HG02759 (cell line): ENCODE measurements at regions not wholly inside any gene's neighbourhood (a gene's known extent, or its start where the extent isn't known, plus 50 kb on each side); places are given as distances from the start of the nearest gene placed in this dataset.
"Not testable (repeated sequence)": the region's sequence is repeated elsewhere in the genome, so short reads cannot be mapped to it uniquely, and the experiment has no call there.

Experiments used
- ATAC-seq: cut with Tn5 transposase; IDR thresholded peaks from one replicate; pipeline ENCODE4 v1.9.1; 2021; ENCODE audit warnings: mild to moderate bottlenecking, moderate library complexity; ENCODE audit not compliant: unreplicated experiment

DNA sequence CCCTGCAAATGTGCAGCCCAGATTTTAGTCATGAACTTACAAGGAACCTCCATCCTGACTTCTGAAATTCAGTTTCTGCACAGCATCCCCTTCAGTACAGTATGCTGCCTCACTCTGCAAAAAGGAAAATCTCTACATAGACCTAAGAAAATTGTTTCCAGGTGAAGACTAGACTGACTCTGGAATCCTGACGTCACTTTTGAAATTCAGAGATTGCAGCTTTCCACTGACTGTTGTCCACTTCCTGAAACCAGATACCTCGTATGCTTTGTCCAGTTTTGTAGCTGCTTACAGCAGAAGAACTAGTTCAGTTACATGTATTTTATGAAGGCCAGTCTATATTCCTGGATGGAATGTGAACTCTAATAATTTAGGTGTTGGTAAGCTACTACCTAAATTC lies 629.3 kb upstream of the ST8SIA4 start:
- ATAC-seq = no peak

DNA sequence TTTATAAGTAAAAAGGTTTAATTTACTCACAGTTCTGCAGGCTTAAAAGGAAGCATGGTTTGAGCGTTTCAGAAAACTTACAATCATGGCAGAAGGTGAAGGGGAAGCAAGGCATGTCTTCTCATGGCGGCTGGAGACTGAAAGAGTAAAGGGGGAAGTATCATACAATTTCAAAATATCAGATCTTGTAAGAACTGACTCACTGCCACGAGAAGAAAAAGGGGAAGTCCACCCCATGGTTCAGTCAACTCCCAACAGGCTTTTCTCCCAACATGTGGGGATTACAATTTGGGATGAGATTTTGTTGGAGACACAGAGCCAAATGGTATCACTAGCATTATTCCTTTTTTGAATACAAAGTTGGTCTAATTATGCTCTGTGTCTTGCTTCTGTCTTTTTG lies 627.9 kb upstream of the ST8SIA4 start:
- no peak for ATAC-seq

DNA sequence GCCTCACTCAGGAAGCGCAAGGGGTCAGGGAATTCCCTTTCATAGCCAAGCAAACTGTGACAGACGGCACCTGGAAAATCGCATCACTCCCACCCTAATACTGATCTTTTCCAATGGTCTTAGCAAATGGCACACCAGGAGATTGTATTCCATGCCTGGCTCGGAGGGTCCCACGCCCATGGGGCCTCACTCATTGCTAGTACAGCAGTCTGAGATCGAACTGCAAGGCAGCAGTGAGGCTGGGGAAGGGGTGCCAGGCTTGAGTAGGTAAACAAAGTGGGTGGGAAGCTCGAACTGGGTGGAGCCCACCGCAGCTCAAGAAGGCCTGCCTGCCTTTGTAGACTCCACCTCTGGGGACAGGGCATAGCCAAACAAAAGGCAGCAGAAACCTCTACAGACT lies 626.0 kb upstream of the ST8SIA4 start:
- ATAC-seq = not testable (repeated sequence)

DNA sequence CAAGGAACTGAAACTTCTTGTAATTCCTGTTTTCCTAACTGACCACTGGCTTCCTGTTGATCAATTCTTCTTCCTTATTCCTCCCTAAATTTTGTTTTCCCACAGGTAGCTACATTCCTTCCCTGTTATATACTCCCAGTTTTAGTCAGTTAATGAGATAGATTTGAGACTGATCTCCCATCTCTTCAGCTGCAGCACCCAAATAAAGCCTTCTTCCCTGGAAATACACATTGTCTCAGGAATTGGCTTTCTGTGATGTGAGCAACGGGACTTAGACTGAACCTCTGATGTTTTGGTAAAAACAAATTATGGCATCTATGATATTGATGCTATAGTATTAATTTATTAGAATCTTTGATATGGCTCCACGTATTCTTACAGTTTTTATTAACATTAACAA lies 617.3 kb upstream of the ST8SIA4 start:
- ATAC-seq = no peak

DNA sequence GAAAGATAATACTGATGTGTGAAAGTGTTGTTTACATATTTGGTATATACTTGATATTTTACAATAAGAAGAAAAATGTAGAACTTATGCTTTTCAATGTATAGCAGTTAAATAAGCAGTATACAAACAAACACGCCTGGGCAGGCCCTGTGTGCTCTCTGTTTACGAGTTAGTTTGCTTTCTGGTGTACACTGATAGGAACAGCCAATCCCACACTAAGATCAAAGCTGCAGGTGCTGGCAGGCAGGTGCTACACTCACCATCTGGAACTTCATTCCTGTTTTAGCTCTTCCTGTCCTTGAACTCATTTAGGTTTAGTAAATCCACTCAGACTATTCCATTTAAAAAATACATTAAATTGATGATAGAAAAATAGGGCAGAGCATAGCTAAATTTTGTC lies 614.7 kb upstream of the ST8SIA4 start:
- ATAC-seq = no peak

DNA sequence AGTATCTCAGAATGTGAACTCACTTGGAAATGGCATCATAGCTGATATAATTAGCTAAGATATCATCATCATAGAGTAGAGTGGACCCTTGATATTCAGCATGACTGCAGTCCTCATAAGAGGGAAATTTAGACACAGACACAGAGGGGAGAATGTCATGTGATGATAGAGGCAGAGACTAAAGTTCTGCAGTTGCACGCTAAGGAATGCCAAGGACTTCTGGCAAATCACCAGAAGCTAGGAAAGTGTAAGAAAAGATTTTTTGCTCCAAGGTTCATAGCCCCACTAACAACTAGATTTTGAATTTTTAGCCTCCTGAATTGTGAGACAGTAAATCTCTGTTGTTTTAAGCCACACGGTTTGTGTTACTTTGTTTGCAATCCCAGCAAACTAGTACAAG lies 612.6 kb upstream of the ST8SIA4 start:
- ATAC-seq = no peak

DNA sequence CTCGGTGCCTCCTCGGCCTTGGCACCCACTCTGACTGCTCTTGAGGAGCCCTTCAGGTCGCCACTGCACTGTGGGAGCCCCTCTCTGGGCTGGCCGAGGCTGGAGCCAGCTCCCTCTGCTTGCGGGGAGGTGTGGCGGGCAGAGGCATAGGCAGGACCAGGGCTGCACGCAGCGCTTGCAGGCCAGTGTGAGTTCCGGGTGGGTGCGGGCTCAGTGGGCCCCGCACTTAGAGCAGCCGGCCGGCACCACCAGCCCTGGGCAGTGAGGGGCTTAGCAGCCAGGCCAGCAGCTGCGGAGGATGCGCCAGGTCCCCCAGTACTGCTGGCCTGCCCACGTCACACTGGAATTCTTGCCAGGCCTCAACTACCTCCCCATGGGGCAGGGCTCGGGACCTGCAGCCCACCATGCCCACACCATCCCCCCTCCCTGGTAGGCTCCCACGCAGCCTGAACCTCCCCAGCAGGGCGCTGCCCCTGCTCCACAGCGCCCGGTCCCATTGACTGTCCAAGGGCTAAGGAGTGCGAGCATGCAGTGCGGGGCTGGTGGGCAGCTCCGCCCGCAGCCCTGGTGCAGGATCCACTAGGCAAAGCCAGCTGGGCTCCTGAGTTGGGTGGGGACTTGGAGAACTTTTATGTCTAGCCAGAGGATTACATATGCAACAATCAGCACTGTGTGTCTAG lies 602.9 kb upstream of the ST8SIA4 start:
- ATAC-seq = no peak

DNA sequence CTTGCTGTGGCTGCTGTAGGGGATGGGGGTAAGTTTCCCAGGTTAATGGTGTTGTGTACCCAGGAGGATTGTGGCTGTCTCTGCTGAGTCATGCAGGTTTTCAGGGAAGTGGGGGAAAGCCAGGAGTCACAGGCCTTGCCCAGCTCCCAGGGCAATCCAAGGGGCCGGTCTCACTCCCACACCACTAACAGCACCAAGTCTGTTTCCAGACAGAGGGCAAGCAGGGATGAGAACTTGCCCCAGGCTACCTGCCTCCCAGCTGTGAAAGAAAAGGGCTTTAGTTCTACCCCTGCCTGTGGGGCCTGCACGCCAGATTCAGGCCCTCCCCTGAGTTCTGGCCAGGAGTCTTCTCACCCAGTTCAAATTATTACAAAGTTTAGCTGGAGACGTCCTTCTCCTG lies 579.8 kb upstream of the ST8SIA4 start:
- no peak for ATAC-seq

DNA sequence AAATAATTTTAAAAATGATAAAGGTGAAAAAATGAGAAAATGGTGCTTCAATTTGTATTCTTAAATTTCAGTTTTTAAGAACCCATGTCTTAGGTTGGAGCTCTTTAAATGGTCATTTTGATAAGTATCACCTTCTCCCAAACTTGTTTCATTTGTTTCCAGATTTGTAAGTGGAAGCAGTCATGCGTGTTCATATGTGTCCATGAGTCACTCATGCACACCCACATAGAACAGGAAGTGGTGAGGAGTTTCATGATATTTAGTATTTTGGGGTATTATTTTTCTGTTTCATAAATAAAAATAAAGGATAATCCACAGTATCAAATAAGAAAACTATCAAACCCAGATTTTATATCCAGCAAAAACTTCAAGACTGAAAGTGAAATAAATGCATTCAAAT lies 570.4 kb upstream of the ST8SIA4 start:
- ATAC-seq = no peak

DNA sequence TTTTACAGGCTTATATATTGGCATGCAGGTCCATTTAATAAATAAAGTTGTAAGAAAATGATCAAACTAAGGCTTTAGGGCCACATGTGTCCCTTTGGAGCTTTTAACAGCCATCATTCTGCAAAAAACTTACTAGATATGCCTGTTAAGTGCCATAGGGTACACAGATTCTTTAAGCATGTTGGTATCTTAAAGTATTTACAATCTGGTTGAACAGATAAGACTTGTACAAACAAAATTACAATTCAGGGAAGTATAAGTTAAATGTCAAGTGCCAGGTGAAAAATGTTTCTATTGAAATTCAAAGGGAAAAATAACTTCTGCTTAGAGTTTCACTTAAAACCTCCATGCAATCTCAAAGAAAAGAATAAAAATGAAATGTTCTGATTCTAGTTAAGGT lies 558.4 kb upstream of the ST8SIA4 start:
- ATAC-seq = no peak

DNA sequence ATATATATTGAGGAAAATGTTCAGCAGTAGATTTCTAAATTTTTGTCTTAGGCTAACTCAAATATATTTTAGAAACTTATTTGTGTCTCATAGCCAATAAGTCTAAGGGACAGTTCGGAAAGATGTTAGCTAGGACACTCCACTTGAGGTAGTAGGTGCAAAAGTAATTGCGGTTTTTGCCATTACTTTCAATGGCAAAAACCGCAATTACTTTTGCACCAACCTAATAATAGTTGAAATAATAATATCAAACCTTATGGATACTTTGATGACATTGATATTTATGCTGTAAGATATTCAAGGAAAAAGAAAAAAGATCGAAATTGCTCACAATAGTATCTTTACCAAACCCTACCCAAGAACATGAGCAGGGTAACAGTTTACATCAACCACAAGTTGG lies 555.5 kb upstream of the ST8SIA4 start:
- no peak for ATAC-seq

DNA sequence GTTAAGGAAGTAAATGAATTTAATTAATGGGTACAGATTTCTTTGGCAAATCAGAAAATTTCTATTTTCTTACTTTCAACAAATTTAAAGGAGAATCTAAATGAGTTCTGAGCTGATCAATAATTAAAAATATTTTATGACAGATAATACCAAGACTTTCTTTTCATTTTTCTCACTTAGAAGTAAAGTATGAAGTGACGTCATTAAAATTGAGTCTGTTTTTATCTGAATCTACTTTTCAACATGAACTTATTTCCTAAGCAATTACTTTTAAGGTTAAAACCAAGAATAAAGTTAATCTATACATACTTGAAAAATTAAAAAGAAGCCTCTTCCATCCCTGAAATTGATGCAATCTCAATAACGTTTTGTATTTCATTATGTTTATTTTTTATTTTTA lies 552.8 kb upstream of the ST8SIA4 start:
- ATAC-seq = no peak

DNA sequence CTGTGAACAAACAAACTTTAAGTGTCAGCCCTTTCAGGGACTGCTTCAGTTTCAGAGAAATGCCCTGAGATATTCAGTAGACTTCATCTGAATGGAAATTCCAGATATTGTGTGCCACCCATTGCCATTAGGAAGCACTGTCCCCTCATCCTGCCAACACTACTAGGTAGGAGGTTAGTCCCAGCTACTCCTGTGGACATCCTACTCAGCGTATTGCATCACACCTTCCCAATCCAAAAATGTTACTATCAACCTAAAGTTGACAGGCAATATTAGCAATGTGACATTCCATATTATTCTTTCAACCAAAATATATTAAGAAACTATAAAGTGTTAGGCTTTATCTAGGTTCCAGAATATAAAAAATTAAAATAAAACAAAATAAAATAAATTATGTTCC lies 552.0 kb upstream of the ST8SIA4 start:
- no peak for ATAC-seq

DNA sequence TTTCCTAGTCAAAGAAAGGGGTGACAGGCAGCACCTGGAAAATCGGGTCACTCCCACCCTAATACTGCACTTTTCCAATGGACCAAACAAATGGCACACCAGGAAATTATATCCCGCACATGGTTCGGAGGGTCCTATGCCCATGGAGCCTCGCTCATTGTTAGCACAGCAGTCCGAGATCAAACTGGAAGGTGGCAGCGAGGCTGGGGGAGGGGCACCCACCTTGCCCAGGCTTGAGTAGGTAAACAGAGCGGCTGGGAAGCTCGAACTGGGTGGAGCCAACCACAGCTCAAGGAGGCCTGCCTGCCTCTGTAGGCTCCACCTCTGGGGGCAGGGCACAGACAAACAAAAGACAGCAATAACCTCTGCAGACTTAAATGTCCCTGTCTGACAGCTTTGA lies 539.2 kb upstream of the ST8SIA4 start:
- ATAC-seq = not testable (repeated sequence)

DNA sequence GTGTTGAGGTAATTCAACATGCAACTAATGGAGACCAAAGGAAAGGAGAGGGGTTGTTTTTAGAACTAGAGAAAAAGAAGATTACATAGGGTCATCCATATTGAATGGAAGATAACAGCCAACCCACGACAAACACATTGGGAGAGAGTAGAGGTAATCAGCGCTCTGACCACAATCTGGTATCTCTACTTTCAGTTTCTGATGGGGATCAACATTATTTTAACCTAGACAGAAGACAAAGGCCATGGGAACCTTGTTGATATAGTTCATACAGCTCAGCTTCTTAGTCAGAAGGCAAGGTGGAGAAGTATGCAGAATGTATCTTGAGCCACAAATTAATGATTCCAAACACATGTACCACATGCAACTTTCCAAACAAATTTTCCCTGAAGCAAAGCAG lies 537.1 kb upstream of the ST8SIA4 start:
- ATAC-seq = no peak

DNA sequence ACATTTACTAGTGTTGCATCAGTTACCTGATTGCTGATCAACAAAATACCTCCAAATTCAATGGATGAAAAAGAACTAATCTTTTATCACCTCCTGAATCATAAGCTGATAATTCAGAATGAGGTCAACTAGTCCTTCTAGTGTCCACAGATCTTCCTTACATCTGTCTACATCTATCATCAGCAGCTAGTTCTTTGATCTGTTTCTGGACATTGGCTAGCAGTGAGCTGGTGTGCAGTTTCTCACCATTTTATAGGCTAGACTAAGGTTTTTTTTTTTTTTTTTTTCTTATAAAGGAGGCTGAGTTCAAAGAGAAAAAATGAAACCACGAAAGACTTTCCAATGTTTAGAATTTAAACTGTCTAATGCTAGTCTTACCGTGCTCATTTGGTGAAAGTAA lies 534.3 kb upstream of the ST8SIA4 start:
- no peak for ATAC-seq

DNA sequence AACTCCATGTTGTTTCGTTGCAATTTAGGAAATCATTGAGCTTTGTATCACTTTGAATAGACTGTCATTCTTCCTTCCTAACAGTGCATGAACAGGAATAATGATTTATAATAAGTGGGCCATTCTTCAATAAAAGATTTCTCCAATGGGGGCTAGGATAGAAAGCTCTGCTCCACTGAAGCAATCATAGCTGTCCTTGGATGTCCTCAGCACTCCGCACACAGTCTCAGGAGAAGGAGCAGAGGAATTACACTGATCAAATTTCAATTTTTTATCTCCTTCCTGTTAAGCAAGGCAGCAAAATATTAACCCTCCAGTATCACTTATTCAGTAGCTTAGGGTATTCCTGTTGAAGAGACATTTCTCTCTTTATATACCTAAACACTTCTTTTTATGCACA lies 532.7 kb upstream of the ST8SIA4 start:
- ATAC-seq = no peak

DNA sequence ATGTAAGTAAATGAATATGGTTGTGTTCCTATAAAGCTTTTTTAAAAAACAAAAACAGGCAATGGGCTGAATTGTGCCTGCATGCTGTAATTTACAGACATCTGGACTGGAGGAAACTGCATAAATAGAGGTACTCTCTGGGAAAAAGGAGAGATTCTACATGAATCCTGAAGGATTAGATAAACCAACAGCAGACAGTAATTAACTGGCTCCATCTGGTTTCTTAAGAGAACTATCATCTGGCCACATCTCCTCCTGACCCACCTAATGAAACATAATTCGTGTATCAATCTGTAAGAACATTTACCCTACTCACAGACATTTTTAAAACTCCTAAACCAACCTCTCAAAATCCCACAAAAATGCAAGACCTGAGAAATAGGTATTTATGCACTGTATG lies 528.1 kb upstream of the ST8SIA4 start:
- ATAC-seq = no peak

DNA sequence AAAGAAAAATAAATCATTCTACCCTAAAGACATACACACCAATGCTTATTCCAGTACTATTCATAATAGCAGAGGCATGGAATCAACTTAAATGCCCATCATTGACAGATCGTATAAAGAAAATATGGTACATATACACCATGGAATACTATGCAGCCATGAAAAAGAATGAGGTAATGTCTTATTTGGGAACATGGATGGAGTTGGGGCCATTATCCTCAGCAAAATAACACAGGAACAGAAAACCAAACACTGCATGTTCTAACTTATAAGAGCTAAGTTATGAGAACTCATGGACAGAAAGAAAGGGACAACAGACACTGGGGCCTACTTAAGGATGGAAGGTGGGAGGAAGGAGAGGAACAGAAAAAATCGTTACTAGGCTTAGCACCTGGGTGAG lies 527.5 kb upstream of the ST8SIA4 start:
- no peak for ATAC-seq

DNA sequence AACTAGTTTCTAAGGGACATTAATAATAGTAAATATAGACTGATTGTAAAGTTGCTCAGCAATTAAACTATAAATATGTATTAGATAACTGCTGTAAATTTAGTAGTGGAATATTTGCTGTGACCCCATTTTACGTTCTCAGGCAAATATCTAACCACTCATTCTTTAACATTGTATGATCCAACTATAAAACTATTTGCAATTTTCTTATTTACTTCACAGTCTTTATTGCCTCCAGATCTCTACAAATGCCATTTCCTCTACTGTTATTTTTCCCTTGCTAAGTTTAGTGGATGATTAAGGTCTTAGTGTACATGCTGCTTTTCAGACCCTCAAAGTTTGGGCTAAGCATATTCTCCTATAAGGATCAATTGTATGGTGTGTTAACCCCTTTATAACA lies 526.2 kb upstream of the ST8SIA4 start:
- ATAC-seq = no peak

DNA sequence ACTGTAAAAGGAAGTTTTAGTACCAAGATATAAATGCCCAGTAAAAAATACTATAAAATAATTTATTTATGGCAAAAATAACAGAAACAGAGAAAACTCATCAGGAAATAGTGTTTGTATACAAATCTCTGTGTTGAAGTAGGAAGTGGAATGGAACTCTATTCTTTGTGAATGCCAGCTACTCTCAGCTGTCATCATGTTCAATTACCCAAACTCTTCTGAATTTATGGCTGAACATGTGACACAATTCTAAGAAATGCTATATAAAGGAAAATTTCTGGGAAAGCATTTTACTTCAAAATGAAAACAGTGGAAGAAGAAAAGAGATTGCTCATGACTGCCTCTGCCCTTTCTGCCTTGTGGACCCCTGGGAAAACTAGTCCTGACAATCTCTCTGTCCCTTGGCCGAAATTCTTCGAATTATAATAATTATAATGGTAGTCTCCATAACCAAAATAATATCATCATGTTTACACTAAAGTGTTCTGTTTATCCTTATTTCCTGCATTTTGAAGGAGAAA lies 522.3 kb upstream of the ST8SIA4 start:
- ATAC-seq = no peak

DNA sequence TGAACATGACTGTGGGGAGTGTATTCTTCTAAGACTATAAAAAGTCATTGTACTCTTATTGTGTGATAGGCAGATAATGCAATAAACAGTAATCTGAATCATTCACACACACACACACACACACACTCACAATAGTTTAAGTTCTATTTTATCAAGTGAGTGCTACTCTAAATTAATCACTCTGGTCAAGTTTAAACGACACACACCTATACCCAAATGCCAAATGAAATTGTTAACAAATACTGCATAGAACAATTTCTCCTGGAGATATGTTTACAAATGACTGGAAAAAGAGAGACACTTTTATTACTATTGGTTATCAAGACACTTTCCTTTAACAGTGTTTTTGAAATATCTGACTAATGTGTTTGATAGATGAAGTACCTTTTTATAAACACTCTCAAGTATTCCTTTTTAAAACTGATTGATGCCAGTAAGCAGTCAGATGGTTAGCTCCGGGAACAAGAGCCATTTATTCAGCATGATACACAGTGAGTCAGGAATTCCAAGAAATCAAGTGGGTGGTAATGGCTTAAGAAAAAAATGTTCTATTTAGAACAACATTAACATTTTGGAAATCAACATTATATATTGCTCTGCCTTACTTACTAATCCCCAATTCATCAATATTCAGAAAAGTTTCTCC lies 521.6 kb upstream of the ST8SIA4 start:
- ATAC-seq = no peak

DNA sequence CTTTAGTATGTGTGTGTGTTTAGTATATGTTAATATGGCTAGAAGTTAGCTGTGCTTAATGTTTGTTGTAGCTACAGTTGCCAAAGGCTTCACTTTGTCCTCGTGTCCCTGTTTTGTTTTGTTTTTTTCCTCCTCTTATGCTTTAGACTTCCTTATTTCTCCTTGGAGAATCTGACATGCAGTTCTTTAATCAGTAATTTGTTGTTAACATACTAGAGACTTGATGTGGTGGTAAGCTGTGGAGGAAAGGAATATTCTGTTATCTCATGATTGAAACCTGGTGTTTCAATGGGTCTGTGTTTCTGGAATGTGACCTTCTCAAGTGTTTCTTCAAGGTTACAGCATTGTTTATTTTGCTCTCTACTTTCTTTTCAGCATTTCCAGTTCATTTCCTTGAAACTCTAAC lies 515.6 kb upstream of the ST8SIA4 start:
- no peak for ATAC-seq
